GM21825 (cell line): ENCODE measurements at regions not wholly inside any gene's neighbourhood (a gene's known extent, or its start where the extent isn't known, plus 50 kb on each side); places are given as distances from the start of the nearest gene placed in this dataset.

Experiments
- ATAC-seq: cut with Tn5 transposase; IDR thresholded peaks from one replicate; pipeline ENCODE4 v1.9.1; 2021; ENCODE audit warnings: mild to moderate bottlenecking, moderate library complexity; ENCODE audit not compliant: unreplicated experiment

GRCh38 chr17:31594416-31594815, 202.9 kb downstream of the RAB11FIP4 start:
- no peak for ATAC-seq

- ATAC-seq, result no peak
Measured at GRCh38 chr17:31593806-31594205, 202.3 kb downstream of the RAB11FIP4 start.

- no peak for ATAC-seq
Measured at GRCh38 chr17:31591924-31592323, 200.4 kb downstream of the RAB11FIP4 start.

- no peak for ATAC-seq
Measured at GRCh38 chr17:31588512-31588911, 197.0 kb downstream of the RAB11FIP4 start.

- no peak for ATAC-seq
Measured at GRCh38 chr17:31588034-31588433, 196.6 kb downstream of the RAB11FIP4 start.
